ENCODE measurements at regions not wholly inside any gene's neighbourhood (a gene's known extent, or its start where the extent isn't known, plus 50 kb on each side); places are given as distances from the start of the nearest gene placed in this dataset.

DNA sequence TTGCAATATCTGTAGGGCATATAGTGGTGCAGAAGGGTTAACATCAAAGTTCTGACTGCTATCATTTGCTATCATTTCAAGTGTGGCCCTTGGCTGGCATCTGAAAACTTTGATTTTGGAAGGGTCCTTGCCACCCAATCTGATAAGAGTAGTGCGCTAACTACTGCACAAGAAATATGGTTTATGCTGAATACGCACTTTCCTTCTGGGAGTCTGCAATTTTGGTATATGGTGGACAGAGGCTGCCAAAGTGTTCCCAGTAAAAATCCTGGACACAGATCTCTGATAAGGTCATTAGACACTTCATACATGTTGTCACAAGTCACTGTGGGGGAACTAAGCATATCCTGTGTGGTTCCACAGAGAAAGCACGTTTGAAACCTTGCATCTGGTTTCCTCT, 461.6 kb upstream of the CDH11 start (continued):
- TF ChIP-seq, protein P1, sequence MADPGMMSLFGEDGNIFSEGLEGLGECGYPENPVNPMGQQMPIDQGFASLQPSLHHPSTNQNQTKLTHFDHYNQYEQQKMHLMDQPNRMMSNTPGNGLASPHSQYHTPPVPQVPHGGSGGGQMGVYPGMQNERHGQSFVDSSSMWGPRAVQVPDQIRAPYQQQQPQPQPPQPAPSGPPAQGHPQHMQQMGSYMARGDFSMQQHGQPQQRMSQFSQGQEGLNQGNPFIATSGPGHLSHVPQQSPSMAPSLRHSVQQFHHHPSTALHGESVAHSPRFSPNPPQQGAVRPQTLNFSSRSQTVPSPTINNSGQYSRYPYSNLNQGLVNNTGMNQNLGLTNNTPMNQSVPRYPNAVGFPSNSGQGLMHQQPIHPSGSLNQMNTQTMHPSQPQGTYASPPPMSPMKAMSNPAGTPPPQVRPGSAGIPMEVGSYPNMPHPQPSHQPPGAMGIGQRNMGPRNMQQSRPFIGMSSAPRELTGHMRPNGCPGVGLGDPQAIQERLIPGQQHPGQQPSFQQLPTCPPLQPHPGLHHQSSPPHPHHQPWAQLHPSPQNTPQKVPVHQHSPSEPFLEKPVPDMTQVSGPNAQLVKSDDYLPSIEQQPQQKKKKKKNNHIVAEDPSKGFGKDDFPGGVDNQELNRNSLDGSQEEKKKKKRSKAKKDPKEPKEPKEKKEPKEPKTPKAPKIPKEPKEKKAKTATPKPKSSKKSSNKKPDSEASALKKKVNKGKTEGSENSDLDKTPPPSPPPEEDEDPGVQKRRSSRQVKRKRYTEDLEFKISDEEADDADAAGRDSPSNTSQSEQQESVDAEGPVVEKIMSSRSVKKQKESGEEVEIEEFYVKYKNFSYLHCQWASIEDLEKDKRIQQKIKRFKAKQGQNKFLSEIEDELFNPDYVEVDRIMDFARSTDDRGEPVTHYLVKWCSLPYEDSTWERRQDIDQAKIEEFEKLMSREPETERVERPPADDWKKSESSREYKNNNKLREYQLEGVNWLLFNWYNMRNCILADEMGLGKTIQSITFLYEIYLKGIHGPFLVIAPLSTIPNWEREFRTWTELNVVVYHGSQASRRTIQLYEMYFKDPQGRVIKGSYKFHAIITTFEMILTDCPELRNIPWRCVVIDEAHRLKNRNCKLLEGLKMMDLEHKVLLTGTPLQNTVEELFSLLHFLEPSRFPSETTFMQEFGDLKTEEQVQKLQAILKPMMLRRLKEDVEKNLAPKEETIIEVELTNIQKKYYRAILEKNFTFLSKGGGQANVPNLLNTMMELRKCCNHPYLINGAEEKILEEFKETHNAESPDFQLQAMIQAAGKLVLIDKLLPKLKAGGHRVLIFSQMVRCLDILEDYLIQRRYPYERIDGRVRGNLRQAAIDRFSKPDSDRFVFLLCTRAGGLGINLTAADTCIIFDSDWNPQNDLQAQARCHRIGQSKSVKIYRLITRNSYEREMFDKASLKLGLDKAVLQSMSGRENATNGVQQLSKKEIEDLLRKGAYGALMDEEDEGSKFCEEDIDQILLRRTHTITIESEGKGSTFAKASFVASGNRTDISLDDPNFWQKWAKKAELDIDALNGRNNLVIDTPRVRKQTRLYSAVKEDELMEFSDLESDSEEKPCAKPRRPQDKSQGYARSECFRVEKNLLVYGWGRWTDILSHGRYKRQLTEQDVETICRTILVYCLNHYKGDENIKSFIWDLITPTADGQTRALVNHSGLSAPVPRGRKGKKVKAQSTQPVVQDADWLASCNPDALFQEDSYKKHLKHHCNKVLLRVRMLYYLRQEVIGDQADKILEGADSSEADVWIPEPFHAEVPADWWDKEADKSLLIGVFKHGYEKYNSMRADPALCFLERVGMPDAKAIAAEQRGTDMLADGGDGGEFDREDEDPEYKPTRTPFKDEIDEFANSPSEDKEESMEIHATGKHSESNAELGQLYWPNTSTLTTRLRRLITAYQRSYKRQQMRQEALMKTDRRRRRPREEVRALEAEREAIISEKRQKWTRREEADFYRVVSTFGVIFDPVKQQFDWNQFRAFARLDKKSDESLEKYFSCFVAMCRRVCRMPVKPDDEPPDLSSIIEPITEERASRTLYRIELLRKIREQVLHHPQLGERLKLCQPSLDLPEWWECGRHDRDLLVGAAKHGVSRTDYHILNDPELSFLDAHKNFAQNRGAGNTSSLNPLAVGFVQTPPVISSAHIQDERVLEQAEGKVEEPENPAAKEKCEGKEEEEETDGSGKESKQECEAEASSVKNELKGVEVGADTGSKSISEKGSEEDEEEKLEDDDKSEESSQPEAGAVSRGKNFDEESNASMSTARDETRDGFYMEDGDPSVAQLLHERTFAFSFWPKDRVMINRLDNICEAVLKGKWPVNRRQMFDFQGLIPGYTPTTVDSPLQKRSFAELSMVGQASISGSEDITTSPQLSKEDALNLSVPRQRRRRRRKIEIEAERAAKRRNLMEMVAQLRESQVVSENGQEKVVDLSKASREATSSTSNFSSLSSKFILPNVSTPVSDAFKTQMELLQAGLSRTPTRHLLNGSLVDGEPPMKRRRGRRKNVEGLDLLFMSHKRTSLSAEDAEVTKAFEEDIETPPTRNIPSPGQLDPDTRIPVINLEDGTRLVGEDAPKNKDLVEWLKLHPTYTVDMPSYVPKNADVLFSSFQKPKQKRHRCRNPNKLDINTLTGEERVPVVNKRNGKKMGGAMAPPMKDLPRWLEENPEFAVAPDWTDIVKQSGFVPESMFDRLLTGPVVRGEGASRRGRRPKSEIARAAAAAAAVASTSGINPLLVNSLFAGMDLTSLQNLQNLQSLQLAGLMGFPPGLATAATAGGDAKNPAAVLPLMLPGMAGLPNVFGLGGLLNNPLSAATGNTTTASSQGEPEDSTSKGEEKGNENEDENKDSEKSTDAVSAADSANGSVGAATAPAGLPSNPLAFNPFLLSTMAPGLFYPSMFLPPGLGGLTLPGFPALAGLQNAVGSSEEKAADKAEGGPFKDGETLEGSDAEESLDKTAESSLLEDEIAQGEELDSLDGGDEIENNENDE (IDR thresholded peaks at IDR 0.05; ENCODE audit: insufficient replicate concordance, low read length) = no peak
- no peak for TF ChIP-seq RFX5 (IDR thresholded peaks at IDR 0.05; ENCODE audit: borderline replicate concordance, low read depth, low read length)
- TF ChIP-seq BRCA1 (IDR thresholded peaks at IDR 0.05; ENCODE audit: low read depth, low read length) = no peak

All from H1 (cell line).